PFSK-1 (cell line): ENCODE measurements at regions not wholly inside any gene's neighbourhood (a gene's known extent, or its start where the extent isn't known, plus 50 kb on each side); places are given as distances from the start of the nearest gene placed in this dataset.

Experiments used
- POLR2AphosphoS5 ChIP-seq: IDR thresholded peaks from 2 replicates; pipeline ENCODE4 v1.6.1; 2012; ENCODE audit warnings: low read depth, mild to moderate bottlenecking, control low read depth, low read length, moderate library complexity
- REST ChIP-seq, 2 experiments: IDR thresholded peaks; 2 replicates each; pipeline versions ENCODE4 v1.6.1 to v1.8.0; 2011 to 2012; ENCODE audit warnings: low read depth in 2 of 2, low read length in 2 of 2, control low read depth in 1 of 2, inconsistent platforms in 1 of 2, mild to moderate bottlenecking in 1 of 2, moderate library complexity in 1 of 2; ENCODE audit not compliant: insufficient read depth in 1 of 2
- SIN3A ChIP-seq: IDR thresholded peaks from 2 replicates; pipeline ENCODE4 v1.6.1; 2012; ENCODE audit warnings: mild to moderate bottlenecking, low read length, moderate library complexity, borderline replicate concordance; ENCODE audit not compliant: insufficient read depth

DNA sequence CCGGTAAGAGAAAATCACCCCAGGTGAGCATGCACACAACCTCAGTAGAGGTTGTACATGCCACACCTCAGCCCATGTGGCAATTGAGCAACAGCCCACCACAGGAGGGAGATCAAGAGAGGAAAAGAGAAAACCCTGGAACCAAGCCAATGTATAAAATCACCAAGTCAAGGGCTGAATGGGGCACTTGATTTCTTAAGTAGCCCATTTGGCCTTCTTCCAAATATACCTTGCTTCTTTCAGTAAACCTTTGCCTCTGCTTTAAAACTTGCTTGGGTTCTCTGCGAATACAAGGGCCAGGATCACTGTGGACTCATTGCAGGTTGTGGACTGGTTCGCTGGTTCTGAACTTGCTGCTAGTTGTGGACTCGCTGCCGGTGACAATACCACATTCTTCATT is 1814.0 kb downstream of the PLA2G4A start:
- TF ChIP-seq SIN3A, result no peak
- no peak for TF ChIP-seq POLR2AphosphoS5
- TF ChIP-seq REST (IDR thresholded peaks at IDR 0.05; ENCODE audit: insufficient read depth in 1 of 2, low read depth in 2 of 2, low read length in 2 of 2), result no peak
